ENCODE measurements at regions not wholly inside any gene's neighbourhood (a gene's known extent, or its start where the extent isn't known, plus 50 kb on each side); places are given as distances from the start of the nearest gene placed in this dataset.

DNA sequence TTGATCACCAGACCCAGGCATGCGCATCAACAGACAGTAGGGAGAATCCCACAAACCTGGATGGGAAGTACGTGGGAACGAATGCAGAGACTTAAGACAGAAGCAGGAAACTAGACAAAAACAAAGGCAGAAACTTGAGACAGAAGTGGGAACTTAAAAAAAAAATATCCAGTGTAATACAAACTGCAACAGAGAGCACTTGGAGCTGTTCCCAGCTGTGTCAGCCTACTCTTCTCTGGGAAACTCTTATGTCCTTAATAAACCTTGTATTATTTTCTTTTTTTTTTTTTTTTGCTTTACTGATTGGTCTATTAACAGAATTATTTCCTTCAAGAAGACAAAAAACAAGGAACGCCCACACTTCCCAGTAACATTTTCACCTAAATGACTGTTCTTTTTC, 1818.1 kb upstream of the RAG2 start:
- ATAC-seq: no peak
- Histone ChIP-seq H3K4me1 (ENCODE audit: control insufficient read depth, insufficient read depth, low read length) (no peaks in the 10 kb centered on the region), H3K36me3 (ENCODE audit: control insufficient read depth, insufficient read depth, low read length) (no peaks in the 10 kb centered on the region), H3K9me3 (ENCODE audit: control insufficient read depth, insufficient read depth, low read depth, low read length) (no peaks in the 10 kb centered on the region), H3K27ac (ENCODE audit: low read length) (no peak overlapping the region), H3K27me3 (ENCODE audit: control insufficient read depth, insufficient read depth, low read length) (no peaks in the 10 kb centered on the region), H3K4me3 (ENCODE audit: low read depth in 2 of 2, low read length in 2 of 2) (no peak overlapping the region)
- ChIA-PET POLR2A (interaction anchor here (0.7 kb wide), 1 partner anchor 139 kb away, joined by 4 read pairs; no protein-coding TSS in a partner anchor), CTCF (no interaction called here)
- in situ Hi-C loops (cut with HindIII; ENCODE audit: low pct_unique_long_range_greater_than_20kb, low sequenced_read_pairs) (no loop called here), intact Hi-C loops (cut with micrococcal nuclease; ENCODE audit: unreplicated experiment) (no loop called here)
- no TSS peak for BruUV-seq (replicated peaks)
- TF ChIP-seq SIN3A (IDR thresholded peaks at IDR 0.05; ENCODE audit: borderline replicate concordance, insufficient read depth, low read depth, low read length) (no peak), TCF7L2 (IDR thresholded peaks at IDR 0.05; ENCODE audit: low read depth, low read length) (no peak), CTCF (IDR thresholded peaks at IDR 0.05) (no peak)
- TF ChIP-seq, protein P1, sequence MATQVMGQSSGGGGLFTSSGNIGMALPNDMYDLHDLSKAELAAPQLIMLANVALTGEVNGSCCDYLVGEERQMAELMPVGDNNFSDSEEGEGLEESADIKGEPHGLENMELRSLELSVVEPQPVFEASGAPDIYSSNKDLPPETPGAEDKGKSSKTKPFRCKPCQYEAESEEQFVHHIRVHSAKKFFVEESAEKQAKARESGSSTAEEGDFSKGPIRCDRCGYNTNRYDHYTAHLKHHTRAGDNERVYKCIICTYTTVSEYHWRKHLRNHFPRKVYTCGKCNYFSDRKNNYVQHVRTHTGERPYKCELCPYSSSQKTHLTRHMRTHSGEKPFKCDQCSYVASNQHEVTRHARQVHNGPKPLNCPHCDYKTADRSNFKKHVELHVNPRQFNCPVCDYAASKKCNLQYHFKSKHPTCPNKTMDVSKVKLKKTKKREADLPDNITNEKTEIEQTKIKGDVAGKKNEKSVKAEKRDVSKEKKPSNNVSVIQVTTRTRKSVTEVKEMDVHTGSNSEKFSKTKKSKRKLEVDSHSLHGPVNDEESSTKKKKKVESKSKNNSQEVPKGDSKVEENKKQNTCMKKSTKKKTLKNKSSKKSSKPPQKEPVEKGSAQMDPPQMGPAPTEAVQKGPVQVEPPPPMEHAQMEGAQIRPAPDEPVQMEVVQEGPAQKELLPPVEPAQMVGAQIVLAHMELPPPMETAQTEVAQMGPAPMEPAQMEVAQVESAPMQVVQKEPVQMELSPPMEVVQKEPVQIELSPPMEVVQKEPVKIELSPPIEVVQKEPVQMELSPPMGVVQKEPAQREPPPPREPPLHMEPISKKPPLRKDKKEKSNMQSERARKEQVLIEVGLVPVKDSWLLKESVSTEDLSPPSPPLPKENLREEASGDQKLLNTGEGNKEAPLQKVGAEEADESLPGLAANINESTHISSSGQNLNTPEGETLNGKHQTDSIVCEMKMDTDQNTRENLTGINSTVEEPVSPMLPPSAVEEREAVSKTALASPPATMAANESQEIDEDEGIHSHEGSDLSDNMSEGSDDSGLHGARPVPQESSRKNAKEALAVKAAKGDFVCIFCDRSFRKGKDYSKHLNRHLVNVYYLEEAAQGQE (IDR thresholded peaks at IDR 0.05; ENCODE audit: insufficient read depth in 1 of 2, low read depth in 2 of 2, low read length in 1 of 2): no peak
- DNase-seq (ENCODE audit: low read depth, low spot score): no peak

GRCh38 chr11:38411149-38411548, 1813.1 kb upstream of the RAG2 start:
- Histone ChIP-seq H3K9me3 (ENCODE audit: control insufficient read depth, insufficient read depth, low read depth, low read length) (no peaks in the 10 kb centered on the region), H3K27me3 (ENCODE audit: control insufficient read depth, insufficient read depth, low read length) (no peaks in the 10 kb centered on the region), H3K36me3 (ENCODE audit: control insufficient read depth, insufficient read depth, low read length) (no peaks in the 10 kb centered on the region), H3K27ac (ENCODE audit: low read length) (no peak overlapping the region), H3K4me3 (ENCODE audit: low read depth in 2 of 2, low read length in 2 of 2) (no peak overlapping the region), H3K4me1 (ENCODE audit: control insufficient read depth, insufficient read depth, low read length) (no peaks in the 10 kb centered on the region)
- ATAC-seq: no peak
- no peak for TF ChIP-seq SIN3A (IDR thresholded peaks at IDR 0.05; ENCODE audit: borderline replicate concordance, insufficient read depth, low read depth, low read length)
- TF ChIP-seq, protein P1 (IDR thresholded peaks at IDR 0.05; ENCODE audit: insufficient read depth in 1 of 2, low read depth in 2 of 2, low read length in 1 of 2): no peak
- peak; percentile 24; the same call in 1 of the 2 replicates for TF ChIP-seq CTCF (IDR thresholded peaks at IDR 0.05)
- DNase-seq (ENCODE audit: low read depth, low spot score): no peak
- in situ Hi-C loops (cut with HindIII; ENCODE audit: low pct_unique_long_range_greater_than_20kb, low sequenced_read_pairs) (no loop called here), intact Hi-C loops (cut with micrococcal nuclease; ENCODE audit: unreplicated experiment) (no loop called here)
- POLR2A ChIA-PET: no interaction called here
- no TSS peak for BruUV-seq (replicated peaks)
- CTCF ChIA-PET: no interaction called here

All from Panc1 (cell line).